Middle frontal gyrus (tissue), 1 donor: ENCODE measurements at regions not wholly inside any gene's neighbourhood (a gene's known extent, or its start where the extent isn't known, plus 50 kb on each side); places are given as distances from the start of the nearest gene placed in this dataset.

ENCODE experiments used
- DNase-seq: peaks from one replicate; pipeline ENCODE4 v3.0.0-alpha.2; 2015; ENCODE audit warnings: low spot score; ENCODE audit errors: extremely low spot score

- DNase-seq: no peak
These were observed 85.7 kb upstream of the GPC6 start for GRCh38 chr13:93140912-93141311.

GRCh38 chr13:93144031-93144430 lies 82.6 kb upstream of the GPC6 start:
- no peak for DNase-seq

- no peak for DNase-seq
These were observed 81.4 kb upstream of the GPC6 start for GRCh38 chr13:93145199-93145598.

- DNase-seq: no peak
These were observed 79.9 kb upstream of the GPC6 start for GRCh38 chr13:93146584-93147297.

- no peak for DNase-seq
These were observed 79.3 kb upstream of the GPC6 start for GRCh38 chr13:93147298-93147645.

- DNase-seq: no peak
These were observed 78.7 kb upstream of the GPC6 start for GRCh38 chr13:93147946-93148345.

GRCh38 chr13:93151277-93151676 lies 75.3 kb upstream of the GPC6 start:
- DNase-seq: no peak

GRCh38 chr13:93158565-93158964 lies 68.0 kb upstream of the GPC6 start:
- no peak for DNase-seq

- DNase-seq: no peak
These were observed 56.6 kb upstream of the GPC6 start for GRCh38 chr13:93169980-93170379.

- DNase-seq: no peak
These were observed 54.5 kb upstream of the GPC6 start for GRCh38 chr13:93172109-93172508.

GRCh38 chr13:93173654-93174053 lies 53.0 kb upstream of the GPC6 start:
- DNase-seq: no peak

- no peak for DNase-seq
These were observed 52.3 kb upstream of the GPC6 start for GRCh38 chr13:93174260-93174659.
